K562 (cell line): ENCODE measurements at regions not wholly inside any gene's neighbourhood (a gene's known extent, or its start where the extent isn't known, plus 50 kb on each side); places are given as distances from the start of the nearest gene placed in this dataset.
A peak's percentile ranks its signal among the peaks of the same experiment; 100 is the strongest.

Experiments used
- ELK3 ChIP-seq: fragments of 450-650 bp; formaldehyde crosslinking; IDR thresholded peaks from 2 replicates; pipeline ENCODE4 v1.4.0; 2020; ENCODE audit warnings: mild to moderate bottlenecking
- PTRF ChIP-seq: fragments of 450-650 bp; IDR thresholded peaks from 2 replicates; pipeline ENCODE4 v1.6.1; 2016; ENCODE audit warnings: mild to moderate bottlenecking, missing genetic modification characterization, missing compliant biosample characterization
- ZMIZ1 ChIP-seq, 2 experiments: fragments of 150-350 bp in 1 of 2; IDR thresholded peaks; 2 replicates each; pipeline ENCODE4 v1.6.1; 2012 to 2016; ENCODE audit warnings: low read depth in 2 of 2, low read length in 2 of 2, mild to moderate bottlenecking in 1 of 2, moderate library complexity in 1 of 2

GRCh38 chr4:126955292-126956183, 677.2 kb upstream of the INTU start (continued):
- TF ChIP-seq ZMIZ1 (IDR thresholded peaks at IDR 0.05; ENCODE audit: low read depth in 2 of 2, low read length in 2 of 2) (peak in 1 of 2 experiments; percentile 71; a peak in 1 of 4 replicates), PTRF (tag) (no peak), ELK3 (no peak)
